IMR-90 (cell line): ENCODE measurements at regions not wholly inside any gene's neighbourhood (a gene's known extent, or its start where the extent isn't known, plus 50 kb on each side); places are given as distances from the start of the nearest gene placed in this dataset.

ENCODE experiments used
- ATAC-seq: fragments of 200-7000 bp; cut with Tn5 transposase; 2 replicates; pipeline ENCODE4 v1.9.1; 2020; ENCODE audit warnings: low read depth, mild to moderate bottlenecking, moderate library complexity
- BruUV-seq: library from RNA; stranded (reverse); fragments of 400-500 nt; replicated peaks from 2 replicates; lab custom pipeline; 2021; lab: Mats Ljungman, UMichigan
- CTCF ChIA-PET: fragments of 300-600 bp; formaldehyde crosslinking; extraction: SDS; loops from one replicate; lab custom pipeline; 2021; ENCODE audit warnings: antibody characterized with exemption; lab: Yijun Ruan, JAX
- POLR2A ChIA-PET: fragments of 300-600 bp; sonication (Branson Sonifier 250); formaldehyde crosslinking; loops from one replicate; lab custom pipeline; 2022; ENCODE audit warnings: antibody characterized with exemption; ENCODE audit not compliant: unreplicated experiment; lab: Charles Lee
- DNase-seq: peaks from one replicate; pipeline ENCODE4 v3.0.0; 2013
- H2AFZ ChIP-seq: replicated peaks from 2 replicates; pipeline ENCODE3; 2013; ENCODE audit warnings: low read length, mild to moderate bottlenecking; ENCODE audit not compliant: poor library complexity
- H2AK5ac ChIP-seq: 2 replicates; pipeline ENCODE4 v1.6.1; 2013; ENCODE audit warnings: low read depth, low read length, inconsistent platforms
- H2AK9ac ChIP-seq: replicated peaks from 2 replicates; pipeline ENCODE3; 2013; ENCODE audit warnings: mild to moderate bottlenecking, low read depth, low read length, moderate library complexity; ENCODE audit not compliant: poor library complexity
- H2BK120ac ChIP-seq: 2 replicates; pipeline ENCODE4 v1.6.1; 2013; ENCODE audit warnings: low read depth, low read length, inconsistent platforms
- H2BK15ac ChIP-seq: 3 replicates; pipeline ENCODE4 v1.6.1; 2013; ENCODE audit warnings: low read depth, low read length, inconsistent platforms
- H2BK20ac ChIP-seq: 2 replicates; pipeline ENCODE4 v1.6.1; 2013; ENCODE audit warnings: low read depth, mild to moderate bottlenecking, inconsistent platforms, low read length, moderate library complexity
- H2BK5ac ChIP-seq: 2 replicates; pipeline ENCODE4 v1.6.1; 2013; ENCODE audit warnings: mild to moderate bottlenecking, low read depth, low read length, inconsistent platforms; ENCODE audit not compliant: poor library complexity, severe bottlenecking
- H3K14ac ChIP-seq: replicated peaks from 2 replicates; pipeline ENCODE4 v1.6.1; 2013; ENCODE audit warnings: low read depth, low read length, inconsistent platforms
- H3K18ac ChIP-seq: 2 replicates; pipeline ENCODE4 v1.6.1; 2013; ENCODE audit warnings: low read depth, low read length, control low read depth
- H3K23ac ChIP-seq: 2 replicates; pipeline ENCODE4 v1.6.1; 2013; ENCODE audit warnings: low read depth, low read length, inconsistent platforms
- H3K27ac ChIP-seq: 2 replicates; pipeline ENCODE4 v1.5.1; 2013; ENCODE audit warnings: mild to moderate bottlenecking, control low read depth, low read length; ENCODE audit not compliant: insufficient read depth
- H3K27me3 ChIP-seq: 2 replicates; pipeline ENCODE4 v1.6.1; 2013; ENCODE audit warnings: low read length; ENCODE audit not compliant: control insufficient read depth, insufficient read depth
- H3K36me3 ChIP-seq: 2 replicates; pipeline ENCODE4 v1.6.1; 2013; ENCODE audit warnings: low read length, mixed read lengths; ENCODE audit not compliant: control insufficient read depth, insufficient read depth
- H3K4ac ChIP-seq: 2 replicates; pipeline ENCODE4 v1.6.1; 2013; ENCODE audit warnings: low read depth, low read length, inconsistent platforms
- H3K4me1 ChIP-seq: 2 replicates; pipeline ENCODE4 v1.6.1; 2013; ENCODE audit warnings: low read length, mixed read lengths; ENCODE audit not compliant: control insufficient read depth, insufficient read depth
- H3K4me2 ChIP-seq: 2 replicates; pipeline ENCODE4 v1.6.1; 2013; ENCODE audit warnings: low read depth, mild to moderate bottlenecking, control low read depth, low read length, moderate library complexity
- H3K4me3 ChIP-seq: 2 replicates; pipeline ENCODE4 v1.5.1; 2013; ENCODE audit warnings: low read depth, mild to moderate bottlenecking, control low read depth, low read length, moderate library complexity; ENCODE audit not compliant: insufficient read depth
- H3K56ac ChIP-seq: 2 replicates; pipeline ENCODE4 v1.6.1; 2013; ENCODE audit warnings: low read length, inconsistent platforms; ENCODE audit not compliant: insufficient read depth; ENCODE audit errors: extremely low read depth
- H3K79me1 ChIP-seq, 2 experiments: 2 replicates each; pipeline ENCODE4 v1.6.1; 2013; ENCODE audit warnings: low read length in 2 of 2, inconsistent platforms in 1 of 2, low read depth in 1 of 2
- H3K9ac ChIP-seq: 2 replicates; pipeline ENCODE4 v1.6.1; 2013; ENCODE audit warnings: low read depth, low read length, control low read depth
- H3K9me1 ChIP-seq: 2 replicates; pipeline ENCODE4 v1.6.1; 2013; ENCODE audit warnings: low read length, inconsistent platforms; ENCODE audit not compliant: insufficient read depth
- H3K9me3 ChIP-seq: 2 replicates; pipeline ENCODE4 v1.6.1; 2013; ENCODE audit warnings: low read length; ENCODE audit not compliant: control insufficient read depth, insufficient read depth
- H4K20me1 ChIP-seq: 2 replicates; pipeline ENCODE4 v1.6.1; 2013; ENCODE audit warnings: low read length, inconsistent platforms; ENCODE audit not compliant: insufficient read depth
- H4K5ac ChIP-seq: 2 replicates; pipeline ENCODE4 v1.6.1; 2013; ENCODE audit warnings: mild to moderate bottlenecking, low read depth, low read length, control low read depth
- H4K8ac ChIP-seq, 2 experiments: 2 replicates each; pipeline ENCODE4 v1.6.1; 2013; ENCODE audit warnings: low read depth in 2 of 2, low read length in 2 of 2, control low read depth in 1 of 2, inconsistent platforms in 1 of 2
- H4K91ac ChIP-seq: 2 replicates; pipeline ENCODE4 v1.6.1; 2013; ENCODE audit warnings: low read depth, low read length, inconsistent platforms; ENCODE audit not compliant: insufficient read depth
- BHLHE40 ChIP-seq: fragments of 150-350 bp; IDR thresholded peaks from 2 replicates; pipeline ENCODE4 v1.6.1; 2016; ENCODE audit warnings: mild to moderate bottlenecking, low read depth, low read length
- CEBPB ChIP-seq: IDR thresholded peaks from 2 replicates; pipeline ENCODE4 v1.6.1; 2012; ENCODE audit warnings: low read depth, low read length, improper control_type of control experiment
- CHD1 ChIP-seq: IDR thresholded peaks from 2 replicates; pipeline ENCODE4 v1.6.1; 2012; ENCODE audit warnings: low read depth, low read length, improper control_type of control experiment
- CTCF ChIP-seq: conservative IDR thresholded peaks from 2 replicates; pipeline ENCODE4 v1.5.1; 2012; ENCODE audit warnings: mild to moderate bottlenecking, low read depth, low read length, improper control_type of control experiment
- FOS ChIP-seq: fragments of 150-350 bp; IDR thresholded peaks from 2 replicates; pipeline ENCODE4 v1.6.1; 2016; ENCODE audit warnings: low read depth, low read length
- MAFK ChIP-seq: IDR thresholded peaks from 2 replicates; pipeline ENCODE4 v1.6.1; 2012; ENCODE audit warnings: low read depth, low read length, improper control_type of control experiment
- MAZ ChIP-seq: IDR thresholded peaks from 2 replicates; pipeline ENCODE4 v1.6.1; 2012; ENCODE audit warnings: low read depth, mild to moderate bottlenecking, low read length, improper control_type of control experiment, moderate library complexity, borderline replicate concordance
- MXI1 ChIP-seq: IDR thresholded peaks from 2 replicates; pipeline ENCODE4 v1.6.1; 2012; ENCODE audit warnings: low read depth, mild to moderate bottlenecking, low read length, moderate library complexity, borderline replicate concordance
- NFE2L2 ChIP-seq: fragments of 150-350 bp; IDR thresholded peaks from 2 replicates; pipeline ENCODE4 v1.6.1; 2016; ENCODE audit warnings: low read depth, mild to moderate bottlenecking, low read length
- POLR2A ChIP-seq: IDR thresholded peaks from 2 replicates; pipeline ENCODE4 v1.6.1; 2012; ENCODE audit warnings: mild to moderate bottlenecking, low read depth, low read length
- RAD21 ChIP-seq: IDR thresholded peaks from 2 replicates; pipeline ENCODE4 v1.6.1; 2012; ENCODE audit warnings: low read length, improper control_type of control experiment
- RCOR1 ChIP-seq: IDR thresholded peaks from 2 replicates; pipeline ENCODE4 v1.6.1; 2012; ENCODE audit warnings: mild to moderate bottlenecking, low read length, improper control_type of control experiment; ENCODE audit not compliant: insufficient replicate concordance
- RFX5 ChIP-seq: IDR thresholded peaks from 2 replicates; pipeline ENCODE4 v1.8.0; 2012; ENCODE audit warnings: low read depth, mild to moderate bottlenecking, low read length, moderate library complexity
- SMC3 ChIP-seq: fragments of 150-350 bp; IDR thresholded peaks from 2 replicates; pipeline ENCODE4 v1.6.1; 2016; ENCODE audit warnings: low read depth, mild to moderate bottlenecking, antibody characterized with exemption, low read length, moderate library complexity
- USF2 ChIP-seq: fragments of 150-350 bp; IDR thresholded peaks from 2 replicates; pipeline ENCODE4 v1.6.1; 2017; ENCODE audit warnings: mild to moderate bottlenecking, antibody characterized with exemption, low read length, low read depth
- WGBS, 2 experiments: methylation state at CpG; one replicate each; pipeline versions ENCODE4 v1.1.5 to v1.1.7; 2013; ENCODE audit warnings: missing lambda C conversion rate in 2 of 2; ENCODE audit not compliant: insufficient read length in 1 of 2; ENCODE audit errors: extremely low coverage in 2 of 2; 5-methylcytosine and 5-hydroxymethylcytosine counted together
- dilution Hi-C: fragments of 300-500 bp; cut with HindIII; formaldehyde crosslinking; loops from one replicate; pipeline ENCODE4 v1.14.3; 2018; ENCODE audit warnings: low sequenced_read_pairs; ENCODE audit not compliant: unreplicated experiment
- in situ Hi-C: fragments of 300-500 bp; cut with MboI; formaldehyde crosslinking; loops from 3 replicates; pipeline ENCODE4 v1.14.3; 2019; ENCODE audit warnings: low sequenced_read_pairs, inconsistent platforms, mixed read lengths
- intact Hi-C: fragments of 100-400 bp; cut with micrococcal nuclease; formaldehyde crosslinking; loops from 2 replicates; pipeline ENCODE4 v1.10.0; 2022

GRCh38 chr5:20335978-20336377 is 348.0 kb upstream of the CDH18 start:
- dilution Hi-C loops: no loop called here
- Histone ChIP-seq H3K4me3 (no peak overlapping the region), H4K91ac (no peak overlapping the region), H3K27ac (no peak overlapping the region), H3K9ac (no peak overlapping the region), H3K4ac (no peak overlapping the region), H2BK15ac (no peak overlapping the region), H3K9me3 (peaks cover 5% of the 10 kb centered on the region), H3K79me1 (no peaks in the 10 kb centered on the region), H3K23ac (no peak overlapping the region), H4K5ac (no peak overlapping the region), H4K20me1 (no peaks in the 10 kb centered on the region), H2BK5ac (no peak overlapping the region), H2AK9ac (no peak overlapping the region), H3K14ac (no peak overlapping the region), H2AK5ac (no peak overlapping the region), H3K9me1 (no peaks in the 10 kb centered on the region), H2AFZ (no peak overlapping the region), H3K27me3 (no peaks in the 10 kb centered on the region), H3K56ac (no peak overlapping the region), H3K18ac (no peak overlapping the region), H2BK20ac (no peak overlapping the region), H2BK120ac (no peak overlapping the region), H3K4me2 (no peak overlapping the region), H3K4me1 (no peaks in the 10 kb centered on the region), H3K36me3 (no peaks in the 10 kb centered on the region), H4K8ac (no peak overlapping the region)
- POLR2A ChIA-PET: no interaction called here
- no TSS peak for BruUV-seq
- in situ Hi-C loops: no loop called here
- TF ChIP-seq MXI1: no peak
- no peak for TF ChIP-seq USF2
- no peak for TF ChIP-seq NFE2L2
- TF ChIP-seq CEBPB: no peak
- TF ChIP-seq FOS: no peak
- no peak for TF ChIP-seq BHLHE40
- no peak for TF ChIP-seq POLR2A
- no peak for TF ChIP-seq MAFK
- TF ChIP-seq RCOR1: no peak
- no peak for TF ChIP-seq MAZ
- TF ChIP-seq RAD21: no peak
- no peak for TF ChIP-seq CHD1
- TF ChIP-seq SMC3: no peak
- no peak for TF ChIP-seq RFX5
- TF ChIP-seq CTCF: no peak
- intact Hi-C loops: no loop called here
- DNase-seq: no peak
- no CpG with 5 or more reads among the region's 2 CpGs for WGBS, 2 experiments
- ATAC-seq: no peak
- CTCF ChIA-PET: interaction anchor here (0.7 kb wide), 1 partner anchor 42 kb away, joined by 3 read pairs; no protein-coding TSS in a partner anchor
